Transverse colon (tissue), 4 donors: ENCODE measurements at regions not wholly inside any gene's neighbourhood (a gene's known extent, or its start where the extent isn't known, plus 50 kb on each side); places are given as distances from the start of the nearest gene placed in this dataset.

Experiments
- CTCF ChIP-seq, 5 experiments: fragments of 200-600 bp in 3 of 5; fragments of 450-650 bp in 2 of 5; sonication (generic) in 3 of 5; IDR thresholded peaks; 1 replicate in 2 of 5; 2 replicates in 3 of 5; pipeline ENCODE4 v1.5.1; 2016 to 2017; ENCODE audit warnings: antibody characterized with exemption in 5 of 5, inconsistent platforms in 3 of 5, mild to moderate bottlenecking in 2 of 5, moderate library complexity in 1 of 5
- POLR2A ChIP-seq: fragments of 450-650 bp; IDR thresholded peaks from one replicate; pipeline ENCODE4 v1.6.1; 2016; ENCODE audit warnings: antibody characterized with exemption, mild to moderate bottlenecking, moderate library complexity
- POLR2AphosphoS5 ChIP-seq, 3 donors: sonication (generic); formaldehyde crosslinking; IDR thresholded peaks; one replicate each; pipeline ENCODE4 v1.6.1; 2016; ENCODE audit warnings: antibody characterized with exemption in 3 of 3

GRCh38 chr1:100646001-100646400 lies 73.5 kb upstream of the VCAM1 start:
- TF ChIP-seq CTCF (IDR thresholded peaks at IDR 0.05) (no peak), POLR2A (no peak), POLR2AphosphoS5 (IDR thresholded peaks at IDR 0.05) (no peak)
